HG03575 (cell line): ENCODE measurements at regions not wholly inside any gene's neighbourhood (a gene's known extent, or its start where the extent isn't known, plus 50 kb on each side); places are given as distances from the start of the nearest gene placed in this dataset.

ENCODE experiments used
- ATAC-seq: cut with Tn5 transposase; IDR thresholded peaks from one replicate; pipeline ENCODE4 v1.9.1; 2021; ENCODE audit not compliant: unreplicated experiment, insufficient number of reproducible peaks, low FRiP score; ENCODE audit errors: extremely low read depth

- ATAC-seq, result no peak
These were observed 367.9 kb downstream of the FAM133A start for GRCh38 chrX:94041881-94042280.

- no peak for ATAC-seq
These were observed 371.7 kb downstream of the FAM133A start for GRCh38 chrX:94045724-94046123.

- ATAC-seq, result no peak
These were observed 377.9 kb downstream of the FAM133A start for GRCh38 chrX:94051926-94052325.

- ATAC-seq, result no peak
These were observed 379.6 kb downstream of the FAM133A start for GRCh38 chrX:94053575-94053974.

- no peak for ATAC-seq
These were observed 383.4 kb downstream of the FAM133A start for GRCh38 chrX:94057385-94057784.

GRCh38 chrX:94058728-94059382 lies 384.8 kb downstream of the FAM133A start:
- no peak for ATAC-seq

- ATAC-seq, result no peak
These were observed 391.1 kb downstream of the FAM133A start for GRCh38 chrX:94065091-94065490.

GRCh38 chrX:94089149-94089548 lies 415.1 kb downstream of the FAM133A start:
- ATAC-seq, result no peak

- ATAC-seq, result no peak
These were observed 423.9 kb downstream of the FAM133A start for GRCh38 chrX:94097868-94098267.

- no peak for ATAC-seq
These were observed 434.0 kb downstream of the FAM133A start for GRCh38 chrX:94107981-94108380.

GRCh38 chrX:94114362-94114761 lies 440.4 kb downstream of the FAM133A start:
- no peak for ATAC-seq

GRCh38 chrX:94121799-94122198 lies 447.8 kb downstream of the FAM133A start:
- no peak for ATAC-seq

GRCh38 chrX:94123062-94123461 lies 449.1 kb downstream of the FAM133A start:
- no peak for ATAC-seq

- no peak for ATAC-seq
These were observed 489.0 kb downstream of the FAM133A start for GRCh38 chrX:94162971-94163370.

GRCh38 chrX:94178145-94178788 lies 504.3 kb downstream of the FAM133A start:
- no peak for ATAC-seq

GRCh38 chrX:94204524-94204923 lies 530.5 kb downstream of the FAM133A start:
- ATAC-seq, result no peak

- no peak for ATAC-seq
These were observed 542.7 kb downstream of the FAM133A start for GRCh38 chrX:94216738-94217137.

- ATAC-seq, result no peak
These were observed 578.2 kb downstream of the FAM133A start for GRCh38 chrX:94252211-94252610.

GRCh38 chrX:94256396-94256795 lies 582.4 kb downstream of the FAM133A start:
- ATAC-seq, result no peak

GRCh38 chrX:94265323-94265722 lies 591.3 kb downstream of the FAM133A start:
- ATAC-seq, result no peak

- no peak for ATAC-seq
These were observed 614.3 kb downstream of the FAM133A start for GRCh38 chrX:94288325-94288724.
